GM19023 (cell line): ENCODE measurements at regions not wholly inside any gene's neighbourhood (a gene's known extent, or its start where the extent isn't known, plus 50 kb on each side); places are given as distances from the start of the nearest gene placed in this dataset.
"Not testable (repeated sequence)": the region's sequence is repeated elsewhere in the genome, so short reads cannot be mapped to it uniquely, and the experiment has no call there.

Experiments
- ATAC-seq: cut with Tn5 transposase; IDR thresholded peaks from one replicate; pipeline ENCODE4 v1.9.1; 2021; ENCODE audit warnings: mild to moderate bottlenecking, moderate library complexity; ENCODE audit not compliant: unreplicated experiment

DNA sequence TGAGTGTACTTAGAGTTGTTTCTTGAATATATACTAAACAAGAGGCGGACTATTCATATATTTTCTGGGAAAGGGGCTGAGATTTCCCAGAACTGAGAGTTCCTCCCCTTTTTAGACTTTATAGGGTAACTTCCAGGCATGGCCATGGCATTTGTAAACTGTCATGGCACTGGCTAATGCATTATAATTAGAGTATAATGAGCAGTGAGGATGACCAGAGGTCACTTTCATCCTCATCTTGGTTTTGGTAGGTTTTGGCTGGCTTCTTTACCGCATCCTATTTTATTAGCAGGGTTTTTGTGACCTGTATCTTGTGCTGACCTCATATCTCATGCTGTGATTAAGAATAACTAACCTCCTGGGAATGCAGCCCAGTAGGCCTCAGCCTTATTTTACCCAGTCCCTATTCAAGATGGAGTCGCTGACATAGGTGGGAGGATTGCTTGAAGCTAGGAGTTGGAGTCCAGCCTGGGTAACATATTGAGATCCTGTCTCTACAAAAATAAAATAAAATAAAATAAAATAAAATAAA is 91.4 kb downstream of the MOBP start:
- ATAC-seq: no peak

- no peak for ATAC-seq
Observed at GRCh38 chr3:39559543-39559942, 92.1 kb downstream of the MOBP start.

DNA sequence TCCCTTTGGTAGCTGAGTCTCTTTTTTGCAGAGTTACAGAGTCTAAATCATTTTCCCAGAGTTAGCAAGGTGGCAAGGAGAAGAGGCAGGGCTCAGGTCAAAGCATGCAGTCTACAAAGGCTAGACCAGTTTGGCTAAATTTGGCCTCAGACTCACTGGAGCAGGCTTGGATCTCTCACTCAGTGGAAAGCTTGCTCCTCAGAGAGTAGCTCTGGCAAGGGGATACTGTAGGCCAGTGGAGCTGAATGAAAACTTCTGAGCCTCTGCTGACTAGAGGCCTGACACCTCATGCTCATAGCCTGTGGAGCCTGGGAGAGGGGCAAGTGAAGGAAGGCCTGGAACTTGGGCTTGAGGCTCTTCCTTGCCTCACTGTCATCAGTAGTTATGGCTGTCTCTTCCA is 101.0 kb downstream of the MOBP start:
- no peak for ATAC-seq

GRCh38 chr3:39569095-39569494 is 101.6 kb downstream of the MOBP start:
- ATAC-seq: no peak

DNA sequence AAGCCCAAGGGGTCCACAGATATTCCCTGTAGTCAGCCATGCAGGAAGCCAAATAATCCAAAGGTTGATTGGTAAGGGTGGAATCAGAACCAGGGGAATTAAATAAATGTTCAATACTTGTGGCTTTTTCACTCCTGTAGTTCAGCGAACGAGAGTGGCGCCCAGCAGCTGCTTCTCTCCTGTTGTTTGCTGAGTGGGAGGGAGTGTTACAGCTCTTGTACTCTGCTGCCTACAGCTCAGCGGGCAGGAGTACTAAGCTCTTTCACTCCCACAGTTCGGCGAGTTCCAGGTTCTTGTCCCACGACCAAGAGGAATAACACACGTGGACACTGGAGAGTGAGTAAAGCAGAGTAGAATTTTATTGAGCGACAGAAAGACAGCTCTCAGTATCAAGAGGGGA is 105.9 kb downstream of the MOBP start:
- no peak for ATAC-seq

DNA sequence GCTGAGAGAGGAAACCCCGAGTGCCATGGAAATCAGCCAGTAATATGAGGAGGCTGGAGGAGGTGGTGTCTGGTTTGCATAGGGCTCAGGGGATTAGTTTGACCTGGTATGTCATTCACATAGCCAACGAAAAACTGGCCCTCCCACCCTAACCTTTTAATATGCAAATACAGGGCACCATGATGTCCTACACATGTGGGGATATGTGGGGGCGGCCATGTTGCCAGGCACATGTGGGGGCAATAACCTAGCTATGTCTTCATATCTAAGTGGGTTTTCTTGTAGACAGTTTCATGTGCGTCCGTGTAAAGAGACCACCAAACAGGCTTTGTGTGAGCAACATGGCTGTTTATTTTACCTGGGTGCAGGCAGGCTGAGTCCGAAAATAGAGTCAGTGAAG is 110.1 kb downstream of the MOBP start:
- ATAC-seq: no peak

GRCh38 chr3:39586215-39586614 is 118.7 kb downstream of the MOBP start:
- ATAC-seq: not testable (repeated sequence)

DNA sequence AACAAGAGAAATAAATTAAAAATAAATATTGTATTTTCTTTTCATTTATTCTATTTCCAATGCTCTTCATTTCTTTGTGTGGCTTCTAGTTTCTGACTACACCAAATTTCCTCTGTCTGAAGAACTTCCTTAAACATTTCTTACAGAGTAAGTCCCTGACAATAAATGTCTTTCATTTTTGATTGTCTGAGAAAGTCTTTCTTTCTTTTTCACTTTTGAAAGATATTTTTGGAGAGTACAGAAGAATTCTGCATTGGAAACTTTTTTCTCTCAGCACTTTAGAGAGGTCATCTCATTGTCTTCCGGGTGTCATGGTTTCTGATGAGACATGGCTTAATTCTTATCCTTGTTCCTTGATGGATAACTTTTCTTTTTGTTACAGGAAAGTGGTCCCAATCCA is 119.6 kb downstream of the MOBP start:
- no peak for ATAC-seq

DNA sequence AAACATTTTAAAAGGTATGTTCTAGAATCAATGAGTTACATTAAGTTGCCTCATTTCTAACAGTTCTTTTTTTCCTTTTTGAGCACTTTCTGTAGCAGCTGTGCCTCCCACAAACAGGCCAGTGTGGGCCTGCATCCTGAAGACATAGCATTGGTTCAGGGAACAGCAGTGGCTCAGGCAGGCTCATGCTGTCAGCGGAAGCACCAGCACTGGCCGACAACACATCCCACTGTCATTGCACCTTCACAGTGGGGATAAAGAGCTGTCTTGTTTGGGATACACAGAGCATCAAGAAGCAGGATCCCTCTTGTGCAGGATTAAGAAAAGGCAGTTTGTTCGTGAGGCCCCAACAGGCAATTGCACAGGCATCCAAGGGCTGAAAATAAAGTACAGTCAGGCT is 123.3 kb downstream of the MOBP start:
- ATAC-seq: no peak

GRCh38 chr3:39592311-39593050 is 125.0 kb downstream of the MOBP start:
- ATAC-seq: no peak

DNA sequence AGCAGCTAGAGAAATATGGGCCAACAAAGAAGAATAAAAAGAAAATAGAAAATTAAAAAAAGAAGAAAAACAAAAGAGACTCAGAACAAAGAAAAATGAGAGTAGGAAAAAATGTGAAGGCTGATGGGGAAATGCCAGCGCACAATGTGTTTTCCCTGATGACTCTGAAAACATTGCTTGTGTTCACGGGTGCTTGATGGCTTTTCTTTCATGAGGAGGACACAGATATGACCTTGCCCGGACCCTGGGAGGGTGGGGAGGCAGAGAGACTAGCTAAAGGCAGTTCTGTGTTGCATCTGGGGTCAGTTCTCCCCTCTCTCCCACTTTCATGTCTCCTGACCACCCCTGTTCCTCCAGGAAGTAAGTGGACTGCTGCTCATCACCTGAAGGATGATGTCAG is 125.9 kb downstream of the MOBP start:
- no peak for ATAC-seq

GRCh38 chr3:39601241-39601640 is 133.8 kb downstream of the MOBP start:
- ATAC-seq: no peak

GRCh38 chr3:39605837-39606236 is 138.4 kb downstream of the MOBP start:
- no peak for ATAC-seq

DNA sequence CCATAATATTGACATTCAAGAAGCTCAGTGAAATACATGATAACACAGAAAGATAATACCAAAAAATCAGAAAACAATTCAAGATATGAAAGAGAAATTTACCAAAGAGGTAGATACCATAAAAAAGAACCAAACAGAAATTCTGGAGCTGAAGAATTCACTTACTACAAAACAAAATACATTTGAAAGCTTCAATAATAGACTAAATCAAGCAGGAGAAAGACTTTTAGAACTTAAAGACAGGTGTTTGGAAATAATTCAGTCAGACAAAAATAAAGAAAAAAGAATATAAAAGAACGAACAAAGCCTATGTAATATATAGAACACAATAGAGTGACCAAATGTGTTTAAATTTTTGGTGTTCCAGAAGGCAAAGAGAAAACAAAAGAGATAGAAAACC is 158.7 kb downstream of the MOBP start:
- ATAC-seq: no peak

DNA sequence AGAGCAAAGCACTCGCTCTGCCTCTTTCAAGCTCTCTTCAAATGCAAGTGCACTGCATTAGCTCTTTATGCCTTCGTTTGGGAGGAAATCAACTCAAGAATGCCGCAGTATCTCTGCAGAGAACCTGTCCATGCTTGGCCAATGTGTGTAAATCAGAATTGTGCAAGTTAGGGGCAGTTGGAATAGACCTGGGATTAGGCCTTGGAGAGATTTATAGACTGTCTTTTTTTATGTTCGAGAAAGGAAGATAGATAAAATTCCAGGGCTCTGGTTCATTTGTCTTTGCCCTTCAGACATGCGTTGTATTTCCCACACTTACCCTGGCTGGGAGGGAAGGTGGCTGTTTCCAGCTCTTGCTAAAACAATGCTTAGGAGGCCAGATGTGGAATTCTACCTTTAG is 163.7 kb downstream of the MOBP start:
- ATAC-seq: no peak

GRCh38 chr3:39637807-39638206 is 170.3 kb downstream of the MOBP start:
- ATAC-seq: no peak

DNA sequence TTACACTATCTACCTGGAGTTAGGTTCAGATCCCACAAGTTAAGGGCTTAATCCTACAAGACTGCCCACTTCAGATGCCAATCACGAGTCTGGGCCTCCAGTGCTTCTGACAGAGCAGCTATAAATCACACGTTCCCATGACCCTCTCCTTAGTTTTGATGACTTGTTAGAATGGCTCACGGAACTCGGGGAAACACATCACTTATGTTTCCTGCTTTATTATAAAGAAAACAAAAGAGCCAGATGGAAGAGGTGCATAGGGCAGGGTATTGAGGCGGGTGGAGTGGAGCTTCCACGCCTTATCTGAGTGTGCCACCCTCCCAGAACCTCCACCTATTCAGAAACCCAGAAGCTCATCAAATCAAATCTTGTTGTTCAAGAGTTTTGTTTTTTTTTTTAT is 170.8 kb downstream of the MOBP start:
- ATAC-seq: no peak

- ATAC-seq: no peak
Observed at GRCh38 chr3:39639344-39640236, 169.8 kb upstream of the MYRIP start.

DNA sequence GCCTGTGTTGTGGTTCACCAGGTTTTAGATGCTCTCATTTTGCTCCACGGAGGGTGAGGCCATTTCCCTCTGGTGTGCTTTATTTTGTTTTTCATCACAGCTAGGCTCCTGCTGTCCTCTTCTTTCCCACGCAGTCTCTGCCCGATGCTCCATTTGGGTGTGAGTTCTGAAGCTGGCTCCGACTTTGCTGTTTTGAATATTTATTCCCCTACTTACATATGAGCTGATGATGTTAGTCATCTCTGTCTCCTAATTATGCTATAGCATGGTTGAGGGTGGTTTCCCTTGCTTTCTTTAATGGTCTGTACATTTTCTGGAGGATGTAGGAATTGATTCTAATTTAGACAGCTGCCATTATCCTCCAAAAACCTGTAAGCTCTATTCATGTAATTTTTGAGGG is 168.1 kb upstream of the MYRIP start:
- ATAC-seq: no peak

GRCh38 chr3:39644176-39644575 is 165.2 kb upstream of the MYRIP start:
- no peak for ATAC-seq

DNA sequence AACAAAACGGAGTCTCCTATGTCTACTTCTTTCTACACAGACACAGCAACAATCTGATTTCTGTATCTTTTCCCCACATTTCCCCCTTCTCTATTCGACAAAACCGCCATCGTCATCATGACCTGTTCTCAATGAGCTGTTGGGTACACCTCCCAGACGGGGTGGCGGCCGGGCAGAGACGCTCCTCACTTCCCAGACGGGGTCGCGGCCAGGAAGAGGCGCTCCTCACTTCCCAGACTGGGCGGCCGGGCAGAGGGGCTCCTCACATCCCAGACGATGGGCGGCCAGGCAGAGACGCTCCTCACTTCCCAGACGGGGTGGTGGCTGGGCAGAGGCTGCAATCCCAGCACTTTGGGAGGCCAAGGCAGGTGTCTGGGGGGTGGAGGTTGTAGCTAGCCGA is 158.2 kb upstream of the MYRIP start:
- not testable (repeated sequence) for ATAC-seq
